GM19452 (cell line): ENCODE measurements at regions not wholly inside any gene's neighbourhood (a gene's known extent, or its start where the extent isn't known, plus 50 kb on each side); places are given as distances from the start of the nearest gene placed in this dataset.

Experiments
- ATAC-seq: cut with Tn5 transposase; IDR thresholded peaks from one replicate; pipeline ENCODE4 v1.9.1; 2021; ENCODE audit not compliant: unreplicated experiment

DNA sequence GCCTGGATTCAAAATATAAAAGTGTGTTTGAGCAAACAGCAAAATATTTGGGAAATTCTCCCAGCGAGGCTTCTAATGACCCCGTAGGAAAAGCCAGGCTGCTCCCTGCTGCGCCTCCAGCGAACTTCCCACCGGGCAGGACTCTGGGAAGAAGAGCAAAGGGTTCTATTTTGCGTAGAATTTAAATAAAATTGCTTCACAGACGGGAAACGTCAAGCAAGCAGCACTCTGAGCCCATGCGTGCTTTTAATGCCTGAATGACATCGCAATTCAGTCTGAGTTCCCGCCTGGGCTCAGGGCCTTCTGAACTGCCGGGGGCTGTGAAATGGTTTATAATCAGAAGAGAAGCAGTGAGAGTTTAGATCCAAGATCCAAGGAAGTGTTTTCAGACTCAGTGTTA lies 775.1 kb downstream of the BRD1 start:
- no peak for ATAC-seq

- ATAC-seq = no peak
Measured at GRCh38 chr22:49052023-49052538, 775.6 kb downstream of the BRD1 start.

DNA sequence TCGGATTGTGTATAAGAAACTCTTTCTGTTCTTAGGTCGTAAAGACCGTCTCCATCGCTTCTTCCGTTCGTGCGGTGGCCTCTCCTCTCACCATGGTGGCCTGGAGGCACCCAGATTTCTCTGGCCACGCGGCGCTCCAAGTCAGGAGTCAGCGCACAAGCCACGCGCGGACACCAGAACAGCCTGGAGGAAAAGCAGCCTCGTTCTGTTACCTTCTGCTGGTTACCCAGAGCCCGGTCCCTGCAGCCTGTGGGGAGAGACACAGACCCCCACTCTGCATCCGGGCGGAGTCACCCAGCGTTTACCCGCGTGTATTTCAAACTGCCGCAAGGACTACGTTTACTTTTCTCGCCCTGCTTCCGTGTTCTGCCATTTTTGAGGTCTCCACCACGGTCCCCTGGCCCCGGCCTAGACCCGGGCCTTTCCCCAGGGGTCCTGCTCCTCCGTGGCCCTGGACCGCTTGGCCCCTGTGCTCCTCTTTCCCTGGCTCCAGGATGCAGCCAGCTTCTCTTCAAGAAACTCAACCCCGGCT lies 776.1 kb downstream of the BRD1 start:
- no peak for ATAC-seq

GRCh38 chr22:49049691-49050090 lies 778.0 kb downstream of the BRD1 start:
- no peak for ATAC-seq

GRCh38 chr22:49048591-49048990 lies 779.1 kb downstream of the BRD1 start:
- no peak for ATAC-seq

- ATAC-seq = no peak
Measured at GRCh38 chr22:49047447-49047846, 780.2 kb downstream of the BRD1 start.

GRCh38 chr22:49046546-49047361 lies 780.9 kb downstream of the BRD1 start:
- no peak for ATAC-seq

GRCh38 chr22:49046000-49046545 lies 781.6 kb downstream of the BRD1 start:
- ATAC-seq = no peak

DNA sequence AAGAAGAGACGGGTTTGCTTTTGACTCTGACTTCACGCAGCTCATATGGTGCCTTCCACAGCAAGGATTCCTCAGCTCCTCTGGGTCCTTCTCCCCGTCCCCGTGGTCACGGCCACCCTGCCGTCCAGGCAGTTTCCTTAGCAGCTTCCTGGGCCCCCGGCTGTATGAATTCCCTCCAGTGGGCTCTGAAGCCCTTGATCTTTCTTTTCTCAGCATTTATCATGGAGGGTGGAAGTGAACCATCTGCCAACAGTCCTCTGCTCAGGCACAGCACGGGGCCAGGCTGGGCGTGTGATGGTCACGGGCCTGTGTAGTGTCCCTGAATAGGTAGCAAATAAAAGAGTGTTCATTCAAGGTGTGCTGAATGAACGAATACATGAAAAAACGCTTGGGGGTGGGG lies 782.4 kb downstream of the BRD1 start:
- ATAC-seq = no peak

DNA sequence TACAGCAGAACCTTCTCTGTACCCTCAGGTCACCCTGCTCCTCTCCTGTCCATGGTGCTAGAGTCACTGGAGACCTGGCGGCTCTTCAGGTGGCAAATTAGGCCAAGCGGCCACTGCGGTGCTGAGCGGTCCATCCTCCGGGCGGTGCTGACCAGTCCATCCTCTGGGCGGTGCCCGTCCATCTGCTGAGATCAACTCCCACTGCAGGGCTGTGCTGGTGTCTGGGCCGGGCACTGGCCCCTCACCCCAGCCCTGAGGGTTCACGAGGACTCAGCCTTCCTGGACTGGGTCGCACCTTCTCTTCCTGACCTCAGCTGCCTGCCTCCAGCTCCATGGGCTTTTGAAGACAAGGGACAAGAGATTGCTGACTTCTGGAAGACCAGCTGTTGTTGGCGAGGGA lies 782.9 kb downstream of the BRD1 start:
- no peak for ATAC-seq

DNA sequence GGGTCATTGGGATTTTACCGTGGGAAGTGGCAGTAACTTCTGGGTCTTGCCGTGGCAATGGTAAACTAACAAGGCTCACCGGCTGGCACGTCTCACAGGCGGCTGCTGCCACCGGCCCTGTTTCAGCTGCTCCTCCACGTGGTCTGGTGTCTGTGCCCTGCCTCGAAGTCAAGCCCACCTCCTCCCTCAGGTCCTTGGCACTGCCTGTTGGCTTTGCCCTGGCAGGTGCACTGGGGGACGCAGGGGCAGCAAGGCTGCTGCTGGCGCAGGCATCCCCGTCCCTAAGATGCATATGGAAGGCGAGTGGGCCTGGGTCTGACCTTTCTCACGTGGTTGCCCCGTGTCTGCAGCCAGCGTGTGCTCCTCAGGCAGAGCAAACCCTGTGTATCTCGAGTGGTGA lies 783.6 kb downstream of the BRD1 start:
- no peak for ATAC-seq

- no peak for ATAC-seq
Measured at GRCh38 chr22:49042877-49043859, 784.5 kb downstream of the BRD1 start.

- ATAC-seq = no peak
Measured at GRCh38 chr22:49042066-49042465, 785.6 kb downstream of the BRD1 start.

DNA sequence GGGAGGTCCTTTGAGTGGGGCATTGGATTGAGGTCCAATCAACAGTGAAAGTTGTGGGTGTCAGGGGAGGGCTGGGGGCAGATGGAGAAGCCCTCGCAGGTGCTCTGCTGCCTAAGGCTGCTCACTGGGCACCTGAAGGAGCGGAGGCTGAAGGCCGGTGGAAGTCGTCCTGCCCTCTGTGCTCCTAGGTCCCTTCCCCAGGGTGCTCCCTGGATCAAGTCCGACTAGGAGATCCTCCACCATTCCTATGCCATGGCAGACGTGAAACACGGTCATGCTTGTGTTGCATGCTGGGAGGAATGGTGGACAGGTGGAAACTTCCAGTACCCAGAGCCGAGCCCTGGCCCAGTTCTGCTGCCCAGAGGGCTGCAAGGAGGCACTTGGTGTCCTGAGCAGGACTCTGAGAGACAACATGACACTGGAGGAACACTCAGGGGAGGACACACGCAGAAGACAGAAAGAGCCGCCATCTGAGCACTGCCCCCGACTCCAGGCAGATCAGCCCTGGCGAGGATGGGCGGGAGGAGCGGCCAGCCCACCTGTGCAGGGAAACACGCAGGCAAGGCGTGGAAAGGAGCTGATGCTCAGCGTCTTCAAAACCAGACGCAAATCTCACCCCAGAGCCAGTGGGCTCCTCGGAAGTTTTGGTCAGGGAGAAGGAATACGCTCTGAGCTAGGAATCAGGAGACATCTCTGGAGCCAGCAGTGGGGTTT lies 786.8 kb downstream of the BRD1 start:
- ATAC-seq = no peak

- no peak for ATAC-seq
Measured at GRCh38 chr22:49040111-49040510, 787.6 kb downstream of the BRD1 start.

- ATAC-seq = no peak
Measured at GRCh38 chr22:49039625-49040024, 788.0 kb downstream of the BRD1 start.

- ATAC-seq = no peak
Measured at GRCh38 chr22:49037701-49038245, 789.9 kb downstream of the BRD1 start.

DNA sequence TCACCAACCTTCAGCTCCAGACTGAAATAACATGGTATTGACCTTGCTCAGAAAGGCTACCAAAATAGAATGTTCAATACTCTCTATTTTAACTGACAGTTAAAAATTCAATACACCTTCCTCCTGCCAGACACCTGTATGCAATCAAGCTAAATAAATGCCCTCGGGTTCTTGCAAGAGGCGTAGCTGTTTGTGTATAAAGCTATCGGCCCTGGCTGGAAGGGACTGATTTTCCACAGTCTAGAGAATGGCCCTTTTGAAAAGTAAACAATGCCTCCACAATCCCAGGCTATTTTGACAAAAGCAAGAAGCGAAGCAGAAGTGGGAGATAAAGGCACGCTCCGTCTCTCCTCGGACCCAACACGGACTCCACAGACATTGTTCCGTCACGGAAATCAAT lies 791.2 kb downstream of the BRD1 start:
- ATAC-seq = no peak

DNA sequence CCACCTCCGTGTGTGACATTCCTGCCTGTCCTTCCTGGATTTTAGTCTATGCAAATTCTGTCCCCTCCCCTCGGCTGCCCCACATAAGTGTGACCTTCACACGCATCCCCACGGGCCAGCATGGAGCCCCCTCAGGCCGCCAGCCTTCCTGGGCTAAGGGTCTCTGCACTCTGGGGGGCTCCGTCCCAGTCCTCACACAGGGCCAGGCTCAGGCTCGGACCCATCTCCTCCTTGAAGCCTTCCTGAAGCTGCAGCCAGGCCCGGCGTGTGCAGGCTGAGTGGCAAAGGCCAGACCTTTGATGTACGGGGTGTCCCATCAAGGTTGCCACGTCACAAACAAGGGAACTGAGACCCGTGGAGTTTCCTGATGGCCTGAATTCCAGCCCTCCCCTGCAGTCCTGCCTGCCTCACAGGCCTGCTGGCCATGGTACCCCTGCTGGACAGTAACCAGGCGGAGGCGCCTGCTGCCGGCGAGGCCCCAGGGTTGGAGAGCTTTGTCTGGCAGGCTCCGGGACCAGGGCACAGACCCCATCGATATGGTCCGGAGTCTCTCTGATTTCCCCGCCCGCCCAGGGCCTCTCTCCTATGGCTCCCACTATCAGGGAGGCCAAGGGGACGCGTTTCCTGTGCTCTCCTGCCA lies 791.7 kb downstream of the BRD1 start:
- ATAC-seq = no peak
